WTC11 (cell line): ENCODE measurements at regions not wholly inside any gene's neighbourhood (a gene's known extent, or its start where the extent isn't known, plus 50 kb on each side); places are given as distances from the start of the nearest gene placed in this dataset.

Experiments
- CREB1 ChIP-seq: sonication (generic); formaldehyde crosslinking; IDR thresholded peaks from 2 replicates; pipeline ENCODE4 v1.8.0; 2023; ENCODE audit warnings: mild to moderate bottlenecking, missing genetic modification reagents
- ESRRA ChIP-seq: sonication (generic); formaldehyde crosslinking; IDR thresholded peaks from 2 replicates; pipeline ENCODE4 v1.8.1; 2022; ENCODE audit warnings: mild to moderate bottlenecking, missing genetic modification reagents, borderline replicate concordance
- GABPB1 ChIP-seq: sonication (generic); formaldehyde crosslinking; IDR thresholded peaks from 2 replicates; pipeline ENCODE4 v1.8.1; 2023; ENCODE audit warnings: mild to moderate bottlenecking, missing genetic modification reagents
- NFYB ChIP-seq: sonication (generic); formaldehyde crosslinking; conservative IDR thresholded peaks from 2 replicates; pipeline ENCODE4 v1.8.0; 2022; ENCODE audit warnings: low read depth, missing genetic modification reagents
- NR2C2 ChIP-seq: sonication (generic); formaldehyde crosslinking; IDR thresholded peaks from 2 replicates; pipeline ENCODE4 v1.8.0; 2022; ENCODE audit warnings: mild to moderate bottlenecking, missing genetic modification reagents
- OVOL2 ChIP-seq: fragments of 250-450 bp; sonication (Bioruptor Pico); IDR thresholded peaks from 2 replicates; pipeline ENCODE4 v1.9.0; 2021; ENCODE audit warnings: mild to moderate bottlenecking, borderline replicate concordance
- TF ChIP-seq, protein P1 (sequence below): fragments of 200-600 bp; IDR thresholded peaks from 2 replicates; pipeline ENCODE4 v1.8.0; 2022; ENCODE audit warnings: antibody characterized with exemption
- TF ChIP-seq, protein P2 (sequence below): sonication (generic); formaldehyde crosslinking; IDR thresholded peaks from 2 replicates; pipeline ENCODE4 v1.8.1; 2022; ENCODE audit warnings: missing genetic modification reagents, borderline replicate concordance
- TF ChIP-seq, protein P3 (sequence below): sonication (generic); formaldehyde crosslinking; IDR thresholded peaks from 2 replicates; pipeline ENCODE4 v1.8.1; 2022; ENCODE audit warnings: low read depth, missing genetic modification reagents, borderline replicate concordance

DNA sequence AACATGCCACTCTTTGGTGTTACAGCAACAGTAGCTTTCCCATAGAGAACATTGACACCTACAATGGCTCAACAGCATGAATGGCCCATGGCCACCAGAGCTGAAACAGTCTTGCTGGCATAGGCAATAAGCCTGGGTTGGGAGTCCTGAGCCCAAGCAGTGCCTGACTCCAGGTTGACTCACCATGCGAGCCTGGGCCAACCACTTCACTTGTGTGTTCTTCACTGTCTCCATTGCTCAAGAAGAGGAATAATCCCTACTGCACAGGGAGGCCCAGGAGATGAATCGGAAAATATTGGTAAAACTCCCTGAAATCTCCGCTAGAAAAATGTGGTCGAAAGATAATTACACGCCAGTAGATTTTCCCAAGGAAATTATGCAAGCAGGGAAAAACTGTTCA lies 89.2 kb upstream of the INHBA start:
- TF ChIP-seq OVOL2 (CRISPR knock-in tag) (no peak), CREB1 (CRISPR knock-in tag) (no peak), GABPB1 (no peak), NFYB (CRISPR knock-in tag) (no peak), ESRRA (CRISPR knock-in tag) (no peak), NR2C2 (no peak)
- TF ChIP-seq, protein P1, sequence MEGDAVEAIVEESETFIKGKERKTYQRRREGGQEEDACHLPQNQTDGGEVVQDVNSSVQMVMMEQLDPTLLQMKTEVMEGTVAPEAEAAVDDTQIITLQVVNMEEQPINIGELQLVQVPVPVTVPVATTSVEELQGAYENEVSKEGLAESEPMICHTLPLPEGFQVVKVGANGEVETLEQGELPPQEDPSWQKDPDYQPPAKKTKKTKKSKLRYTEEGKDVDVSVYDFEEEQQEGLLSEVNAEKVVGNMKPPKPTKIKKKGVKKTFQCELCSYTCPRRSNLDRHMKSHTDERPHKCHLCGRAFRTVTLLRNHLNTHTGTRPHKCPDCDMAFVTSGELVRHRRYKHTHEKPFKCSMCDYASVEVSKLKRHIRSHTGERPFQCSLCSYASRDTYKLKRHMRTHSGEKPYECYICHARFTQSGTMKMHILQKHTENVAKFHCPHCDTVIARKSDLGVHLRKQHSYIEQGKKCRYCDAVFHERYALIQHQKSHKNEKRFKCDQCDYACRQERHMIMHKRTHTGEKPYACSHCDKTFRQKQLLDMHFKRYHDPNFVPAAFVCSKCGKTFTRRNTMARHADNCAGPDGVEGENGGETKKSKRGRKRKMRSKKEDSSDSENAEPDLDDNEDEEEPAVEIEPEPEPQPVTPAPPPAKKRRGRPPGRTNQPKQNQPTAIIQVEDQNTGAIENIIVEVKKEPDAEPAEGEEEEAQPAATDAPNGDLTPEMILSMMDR, result no peak
- TF ChIP-seq, protein P2, sequence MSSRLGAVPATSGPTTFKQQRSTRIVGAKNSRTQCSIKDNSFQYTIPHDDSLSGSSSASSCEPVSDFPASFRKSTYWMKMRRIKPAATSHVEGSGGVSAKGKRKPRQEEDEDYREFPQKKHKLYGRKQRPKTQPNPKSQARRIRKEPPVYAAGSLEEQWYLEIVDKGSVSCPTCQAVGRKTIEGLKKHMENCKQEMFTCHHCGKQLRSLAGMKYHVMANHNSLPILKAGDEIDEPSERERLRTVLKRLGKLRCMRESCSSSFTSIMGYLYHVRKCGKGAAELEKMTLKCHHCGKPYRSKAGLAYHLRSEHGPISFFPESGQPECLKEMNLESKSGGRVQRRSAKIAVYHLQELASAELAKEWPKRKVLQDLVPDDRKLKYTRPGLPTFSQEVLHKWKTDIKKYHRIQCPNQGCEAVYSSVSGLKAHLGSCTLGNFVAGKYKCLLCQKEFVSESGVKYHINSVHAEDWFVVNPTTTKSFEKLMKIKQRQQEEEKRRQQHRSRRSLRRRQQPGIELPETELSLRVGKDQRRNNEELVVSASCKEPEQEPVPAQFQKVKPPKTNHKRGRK (CRISPR knock-in tag), result no peak
- TF ChIP-seq, protein P3, sequence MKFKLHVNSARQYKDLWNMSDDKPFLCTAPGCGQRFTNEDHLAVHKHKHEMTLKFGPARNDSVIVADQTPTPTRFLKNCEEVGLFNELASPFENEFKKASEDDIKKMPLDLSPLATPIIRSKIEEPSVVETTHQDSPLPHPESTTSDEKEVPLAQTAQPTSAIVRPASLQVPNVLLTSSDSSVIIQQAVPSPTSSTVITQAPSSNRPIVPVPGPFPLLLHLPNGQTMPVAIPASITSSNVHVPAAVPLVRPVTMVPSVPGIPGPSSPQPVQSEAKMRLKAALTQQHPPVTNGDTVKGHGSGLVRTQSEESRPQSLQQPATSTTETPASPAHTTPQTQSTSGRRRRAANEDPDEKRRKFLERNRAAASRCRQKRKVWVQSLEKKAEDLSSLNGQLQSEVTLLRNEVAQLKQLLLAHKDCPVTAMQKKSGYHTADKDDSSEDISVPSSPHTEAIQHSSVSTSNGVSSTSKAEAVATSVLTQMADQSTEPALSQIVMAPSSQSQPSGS, result no peak
